DND-41 (cell line): ENCODE measurements at regions not wholly inside any gene's neighbourhood (a gene's known extent, or its start where the extent isn't known, plus 50 kb on each side); places are given as distances from the start of the nearest gene placed in this dataset.
"Not testable (repeated sequence)": the region's sequence is repeated elsewhere in the genome, so short reads cannot be mapped to it uniquely, and the experiment has no call there.

Source experiments
- ATAC-seq: fragments of 200-7000 bp; cut with Tn5 transposase; 3 replicates; pipeline ENCODE4 v1.9.1; 2021; ENCODE audit warnings: low read depth; ENCODE audit not compliant: insufficient read depth
- DNase-seq: peaks from one replicate; pipeline ENCODE4 v3.0.0-alpha.2; 2020
- H2AFZ ChIP-seq: 2 replicates; pipeline ENCODE4 v1.6.0; 2012; ENCODE audit warnings: low read depth, low read length
- H3K27ac ChIP-seq: 2 replicates; pipeline ENCODE4 v1.5.1; 2012; ENCODE audit warnings: low read length, inconsistent platforms
- H3K27me3 ChIP-seq: fragments of 200-600 bp; sonication (generic); 2 replicates; pipeline ENCODE4 v1.6.0; 2012; ENCODE audit warnings: low read length, mild to moderate bottlenecking, inconsistent platforms; ENCODE audit not compliant: insufficient read depth, poor library complexity
- H3K36me3 ChIP-seq: 2 replicates; pipeline ENCODE4 v1.5.1; 2012; ENCODE audit warnings: low read length, inconsistent platforms; ENCODE audit not compliant: insufficient read depth
- H3K4me1 ChIP-seq: 2 replicates; pipeline ENCODE4 v1.5.1; 2012; ENCODE audit warnings: mild to moderate bottlenecking, low read length; ENCODE audit not compliant: insufficient read depth
- H3K4me2 ChIP-seq: 2 replicates; pipeline ENCODE4 v1.6.0; 2012; ENCODE audit warnings: mild to moderate bottlenecking, moderate library complexity, low read length, inconsistent platforms; ENCODE audit not compliant: insufficient read depth
- H3K4me3 ChIP-seq, 2 experiments: fragments of 200-600 bp in 1 of 2; shearing (Covaris generic) in 1 of 2; 2 replicates each; pipeline ENCODE4 v1.5.1; 2012 to 2016; ENCODE audit warnings: inconsistent platforms in 2 of 2, low read length in 2 of 2, mild to moderate bottlenecking in 2 of 2, low read depth in 1 of 2, moderate library complexity in 1 of 2
- H3K79me2 ChIP-seq: 2 replicates; pipeline ENCODE4 v1.6.0; 2012; ENCODE audit warnings: low read length, inconsistent platforms; ENCODE audit not compliant: insufficient read depth
- H3K9ac ChIP-seq: 2 replicates; pipeline ENCODE4 v1.6.0; 2012; ENCODE audit warnings: low read depth, mild to moderate bottlenecking, inconsistent platforms, low read length, moderate library complexity
- H3K9me3 ChIP-seq: 2 replicates; pipeline ENCODE4 v1.5.1; 2012; ENCODE audit warnings: low read length, moderate library complexity, mild to moderate bottlenecking, inconsistent platforms; ENCODE audit not compliant: insufficient read depth, severe bottlenecking
- H4K20me1 ChIP-seq: 2 replicates; pipeline ENCODE4 v1.6.0; 2012; ENCODE audit warnings: low read length; ENCODE audit not compliant: insufficient read depth
- EZH2 ChIP-seq: IDR thresholded peaks from 3 replicates; pipeline ENCODE4 v1.6.1; 2012; ENCODE audit warnings: borderline replicate concordance, low read depth, mild to moderate bottlenecking, moderate library complexity, low read length, inconsistent platforms; ENCODE audit not compliant: severe bottlenecking
- TF ChIP-seq, protein P1 (sequence below): IDR thresholded peaks from 2 replicates; pipeline ENCODE4 v1.5.1; 2012; ENCODE audit warnings: borderline replicate concordance, low read length, moderate library complexity, mild to moderate bottlenecking; ENCODE audit not compliant: poor library complexity, severe bottlenecking; ENCODE audit errors: extremely low read depth

DNA sequence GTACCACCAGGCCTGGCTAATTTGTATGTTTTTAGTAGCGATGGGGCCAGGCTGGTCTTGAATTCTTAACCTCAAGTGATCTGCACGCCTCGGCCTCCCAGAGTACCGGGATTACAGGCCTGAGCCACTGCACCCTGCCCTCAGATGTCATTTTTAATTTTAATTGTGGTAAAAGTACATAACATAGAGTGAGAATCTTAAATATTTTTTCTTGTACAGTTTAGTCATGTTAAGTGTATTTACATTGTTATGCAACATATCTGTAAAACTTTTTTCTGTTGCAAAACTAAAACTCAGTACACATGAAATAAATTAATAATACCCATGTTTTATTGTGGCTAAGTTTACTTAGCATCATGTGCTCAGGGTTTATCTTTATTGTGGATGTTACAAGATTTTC lies 231.4 kb downstream of the ALG10 start:
- no peak overlapping the region for H3K4me3 ChIP-seq
- H3K79me2 ChIP-seq = no peaks in the 10 kb centered on the region
- H3K27ac ChIP-seq = no peak overlapping the region
- H3K4me1 ChIP-seq = no peaks in the 10 kb centered on the region
- no peak for TF ChIP-seq EZH2
- TF ChIP-seq, protein P1, sequence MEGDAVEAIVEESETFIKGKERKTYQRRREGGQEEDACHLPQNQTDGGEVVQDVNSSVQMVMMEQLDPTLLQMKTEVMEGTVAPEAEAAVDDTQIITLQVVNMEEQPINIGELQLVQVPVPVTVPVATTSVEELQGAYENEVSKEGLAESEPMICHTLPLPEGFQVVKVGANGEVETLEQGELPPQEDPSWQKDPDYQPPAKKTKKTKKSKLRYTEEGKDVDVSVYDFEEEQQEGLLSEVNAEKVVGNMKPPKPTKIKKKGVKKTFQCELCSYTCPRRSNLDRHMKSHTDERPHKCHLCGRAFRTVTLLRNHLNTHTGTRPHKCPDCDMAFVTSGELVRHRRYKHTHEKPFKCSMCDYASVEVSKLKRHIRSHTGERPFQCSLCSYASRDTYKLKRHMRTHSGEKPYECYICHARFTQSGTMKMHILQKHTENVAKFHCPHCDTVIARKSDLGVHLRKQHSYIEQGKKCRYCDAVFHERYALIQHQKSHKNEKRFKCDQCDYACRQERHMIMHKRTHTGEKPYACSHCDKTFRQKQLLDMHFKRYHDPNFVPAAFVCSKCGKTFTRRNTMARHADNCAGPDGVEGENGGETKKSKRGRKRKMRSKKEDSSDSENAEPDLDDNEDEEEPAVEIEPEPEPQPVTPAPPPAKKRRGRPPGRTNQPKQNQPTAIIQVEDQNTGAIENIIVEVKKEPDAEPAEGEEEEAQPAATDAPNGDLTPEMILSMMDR = no peak
- H3K27me3 ChIP-seq = no peaks in the 10 kb centered on the region
- no peaks in the 10 kb centered on the region for H3K9me3 ChIP-seq
- H3K9ac ChIP-seq = no peak overlapping the region
- no peak overlapping the region for H2AFZ ChIP-seq
- no peaks in the 10 kb centered on the region for H3K36me3 ChIP-seq
- no peak overlapping the region for H3K4me2 ChIP-seq
- ATAC-seq = no peak
- DNase-seq = no peak
- no peaks in the 10 kb centered on the region for H4K20me1 ChIP-seq

DNA sequence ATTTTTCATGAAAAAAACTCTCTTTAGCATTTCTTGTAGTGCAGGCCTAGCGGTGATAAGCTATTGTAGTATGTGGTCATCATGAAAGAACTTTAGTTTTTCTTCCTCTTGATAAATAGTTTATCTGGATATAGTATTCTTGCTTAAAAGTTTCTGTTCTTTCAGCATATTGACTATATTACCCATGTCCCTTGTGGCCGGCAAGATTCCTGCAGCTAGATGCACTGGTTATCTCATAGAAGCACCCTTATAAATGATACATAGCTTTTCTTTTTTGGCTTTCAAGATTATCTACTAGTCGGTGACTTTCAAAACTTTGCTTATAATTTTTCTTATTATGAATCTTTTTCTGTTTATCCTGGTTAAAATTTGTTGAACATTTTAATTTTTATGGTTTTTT lies 234.8 kb downstream of the ALG10 start:
- Histone ChIP-seq H3K79me2 (no peaks in the 10 kb centered on the region), H3K4me1 (no peaks in the 10 kb centered on the region), H3K4me3 (no peak overlapping the region), H3K9me3 (no peaks in the 10 kb centered on the region), H2AFZ (no peak overlapping the region), H3K4me2 (no peak overlapping the region), H3K27ac (no peak overlapping the region), H3K9ac (no peak overlapping the region), H3K27me3 (no peaks in the 10 kb centered on the region), H3K36me3 (no peaks in the 10 kb centered on the region), H4K20me1 (no peaks in the 10 kb centered on the region)
- TF ChIP-seq, protein P1 = no peak
- TF ChIP-seq EZH2 = no peak
- ATAC-seq (no peak), DNase-seq (no peak)

GRCh38 chr12:34262140-34262539 lies 239.8 kb downstream of the ALG10 start:
- not testable (repeated sequence) for H3K9ac ChIP-seq, H3K36me3 ChIP-seq, H3K27me3 ChIP-seq, H3K27ac ChIP-seq, H3K4me2 ChIP-seq, H3K79me2 ChIP-seq, DNase-seq, ATAC-seq, H3K9me3 ChIP-seq, H3K4me1 ChIP-seq, H3K4me3 ChIP-seq, H2AFZ ChIP-seq, H4K20me1 ChIP-seq

GRCh38 chr12:34264110-34264509 lies 241.8 kb downstream of the ALG10 start:
- no peaks in the 10 kb centered on the region for H4K20me1 ChIP-seq
- H3K36me3 ChIP-seq = no peaks in the 10 kb centered on the region
- no peak overlapping the region for H2AFZ ChIP-seq
- H3K27ac ChIP-seq = no peak overlapping the region
- no peaks in the 10 kb centered on the region for H3K27me3 ChIP-seq
- no peaks in the 10 kb centered on the region for H3K9me3 ChIP-seq
- no peak overlapping the region for H3K4me3 ChIP-seq
- DNase-seq = no peak
- H3K4me1 ChIP-seq = no peaks in the 10 kb centered on the region
- no peak for TF ChIP-seq EZH2
- TF ChIP-seq, protein P1 = no peak
- no peaks in the 10 kb centered on the region for H3K79me2 ChIP-seq
- no peak for ATAC-seq
- H3K9ac ChIP-seq = no peak overlapping the region
- H3K4me2 ChIP-seq = no peak overlapping the region

- H3K4me2 ChIP-seq, H3K9ac ChIP-seq, H3K4me3 ChIP-seq, ATAC-seq, H2AFZ ChIP-seq, DNase-seq, H3K27me3 ChIP-seq, H3K27ac ChIP-seq, H3K4me1 ChIP-seq, H4K20me1 ChIP-seq, H3K36me3 ChIP-seq, H3K79me2 ChIP-seq: not testable (repeated sequence)
- H3K9me3 ChIP-seq = peaks cover 18% of the 10 kb centered on the region
Measured at GRCh38 chr12:34273703-34274102, 251.4 kb downstream of the ALG10 start.
